Endothelial cell of umbilical vein (primary cell): ENCODE measurements at regions not wholly inside any gene's neighbourhood (a gene's known extent, or its start where the extent isn't known, plus 50 kb on each side); places are given as distances from the start of the nearest gene placed in this dataset.

Source experiments
- EZH2 ChIP-seq: IDR thresholded peaks from 2 replicates; pipeline ENCODE4 v1.6.1; 2012; ENCODE audit warnings: borderline replicate concordance, low read depth, mild to moderate bottlenecking, moderate library complexity, low read length, inconsistent platforms; ENCODE audit not compliant: severe bottlenecking
- FOS ChIP-seq: IDR thresholded peaks from 2 replicates; pipeline ENCODE4 v1.6.1; 2011; ENCODE audit warnings: mild to moderate bottlenecking, low read length, moderate library complexity, borderline replicate concordance; ENCODE audit not compliant: insufficient read depth
- JUN ChIP-seq: IDR thresholded peaks from 2 replicates; pipeline ENCODE4 v1.6.1; 2011; ENCODE audit warnings: borderline replicate concordance, low read depth; ENCODE audit not compliant: insufficient read length, insufficient read depth
- MYC ChIP-seq: IDR thresholded peaks from one replicate; pipeline ENCODE4 v1.6.1; 2011; ENCODE audit warnings: mild to moderate bottlenecking, low read depth, low read length
- POLR2A ChIP-seq: IDR thresholded peaks from 2 replicates; pipeline ENCODE4 v1.6.1; 2012; ENCODE audit warnings: low read depth, mild to moderate bottlenecking, control low read depth, low read length
- POLR2AphosphoS5 ChIP-seq: IDR thresholded peaks from 2 replicates; pipeline ENCODE4 v1.6.1; 2012; ENCODE audit warnings: low read depth, mild to moderate bottlenecking, control low read depth, low read length, moderate library complexity; ENCODE audit not compliant: insufficient read depth
- TF ChIP-seq, protein P1 (sequence below), 2 donors: IDR thresholded peaks; 1 replicate in 1 of 2; 2 replicates in 1 of 2; pipeline ENCODE4 v1.5.1; 2011; ENCODE audit warnings: low read length in 2 of 2, mild to moderate bottlenecking in 2 of 2, moderate library complexity in 2 of 2, control low read depth in 1 of 2, inconsistent platforms in 1 of 2, low read depth in 1 of 2; ENCODE audit not compliant: insufficient read depth in 1 of 2; ENCODE audit errors: extremely low read depth in 1 of 2
- TF ChIP-seq, protein P2 (sequence below): IDR thresholded peaks from 2 replicates; pipeline ENCODE4 v1.6.1; 2011; ENCODE audit not compliant: insufficient read depth, insufficient read length

DNA sequence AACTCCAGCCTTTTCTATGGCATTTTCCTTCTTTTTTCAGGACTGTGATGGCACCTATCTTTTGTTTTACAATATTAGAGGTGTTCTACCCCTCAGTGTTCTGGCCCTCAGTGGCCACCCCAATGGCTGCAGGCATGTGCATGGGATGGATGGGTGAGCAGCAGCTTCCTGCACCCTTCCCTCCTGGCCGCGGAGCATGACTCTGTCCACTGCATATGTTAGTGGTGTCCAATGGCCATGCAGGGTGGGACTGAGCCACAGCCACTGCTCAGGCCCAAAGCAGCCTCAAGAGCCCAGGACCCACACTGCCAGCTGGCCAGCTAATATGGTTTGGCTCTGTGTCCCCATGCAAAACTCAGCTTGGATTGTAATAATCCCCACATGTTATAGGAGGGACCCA lies 1032.3 kb upstream of the FBXO33 start:
- TF ChIP-seq, protein P1, sequence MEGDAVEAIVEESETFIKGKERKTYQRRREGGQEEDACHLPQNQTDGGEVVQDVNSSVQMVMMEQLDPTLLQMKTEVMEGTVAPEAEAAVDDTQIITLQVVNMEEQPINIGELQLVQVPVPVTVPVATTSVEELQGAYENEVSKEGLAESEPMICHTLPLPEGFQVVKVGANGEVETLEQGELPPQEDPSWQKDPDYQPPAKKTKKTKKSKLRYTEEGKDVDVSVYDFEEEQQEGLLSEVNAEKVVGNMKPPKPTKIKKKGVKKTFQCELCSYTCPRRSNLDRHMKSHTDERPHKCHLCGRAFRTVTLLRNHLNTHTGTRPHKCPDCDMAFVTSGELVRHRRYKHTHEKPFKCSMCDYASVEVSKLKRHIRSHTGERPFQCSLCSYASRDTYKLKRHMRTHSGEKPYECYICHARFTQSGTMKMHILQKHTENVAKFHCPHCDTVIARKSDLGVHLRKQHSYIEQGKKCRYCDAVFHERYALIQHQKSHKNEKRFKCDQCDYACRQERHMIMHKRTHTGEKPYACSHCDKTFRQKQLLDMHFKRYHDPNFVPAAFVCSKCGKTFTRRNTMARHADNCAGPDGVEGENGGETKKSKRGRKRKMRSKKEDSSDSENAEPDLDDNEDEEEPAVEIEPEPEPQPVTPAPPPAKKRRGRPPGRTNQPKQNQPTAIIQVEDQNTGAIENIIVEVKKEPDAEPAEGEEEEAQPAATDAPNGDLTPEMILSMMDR (IDR thresholded peaks at IDR 0.05; ENCODE audit: extremely low read depth in 1 of 2, insufficient read depth in 1 of 2, low read depth in 1 of 2, low read length in 2 of 2), result no peak
- TF ChIP-seq EZH2 (no peak), JUN (no peak), POLR2AphosphoS5 (no peak), POLR2A (no peak), MYC (no peak), FOS (no peak)
- TF ChIP-seq, protein P2, sequence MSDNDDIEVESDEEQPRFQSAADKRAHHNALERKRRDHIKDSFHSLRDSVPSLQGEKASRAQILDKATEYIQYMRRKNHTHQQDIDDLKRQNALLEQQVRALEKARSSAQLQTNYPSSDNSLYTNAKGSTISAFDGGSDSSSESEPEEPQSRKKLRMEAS, result no peak
